Mesendoderm (in vitro differentiated cells): ENCODE measurements at regions not wholly inside any gene's neighbourhood (a gene's known extent, or its start where the extent isn't known, plus 50 kb on each side); places are given as distances from the start of the nearest gene placed in this dataset.
"Not testable (repeated sequence)": the region's sequence is repeated elsewhere in the genome, so short reads cannot be mapped to it uniquely, and the experiment has no call there.

ENCODE experiments used
- DNase-seq: peaks from one replicate; pipeline ENCODE4 v3.0.0; 2013
- H2AK5ac ChIP-seq: 2 replicates; pipeline ENCODE4 v1.6.1; 2013; ENCODE audit warnings: low read length, inconsistent platforms
- H2BK120ac ChIP-seq: 2 replicates; pipeline ENCODE4 v1.6.1; 2013; ENCODE audit warnings: low read depth, mild to moderate bottlenecking, low read length, moderate library complexity, mixed read lengths
- H2BK15ac ChIP-seq: replicated peaks from 2 replicates; pipeline ENCODE4 v1.6.1; 2013; ENCODE audit warnings: low read depth, mild to moderate bottlenecking, moderate library complexity
- H2BK5ac ChIP-seq: 2 replicates; pipeline ENCODE4 v1.6.1; 2013; ENCODE audit warnings: low read length, inconsistent platforms
- H3K18ac ChIP-seq: 2 replicates; pipeline ENCODE4 v1.6.1; 2013; ENCODE audit warnings: mild to moderate bottlenecking, low read length, mixed read lengths
- H3K23ac ChIP-seq: one replicate; pipeline ENCODE4 v1.6.1; 2013; ENCODE audit warnings: low read length
- H3K27ac ChIP-seq: 2 replicates; pipeline ENCODE4 v1.5.1; 2013; ENCODE audit warnings: low read depth, mild to moderate bottlenecking, inconsistent platforms, low read length, moderate library complexity
- H3K27me3 ChIP-seq: 2 replicates; pipeline ENCODE4 v1.6.1; 2013; ENCODE audit warnings: low read length, control low read depth, mild to moderate bottlenecking, inconsistent platforms; ENCODE audit not compliant: insufficient read depth, poor library complexity
- H3K36me3 ChIP-seq: 2 replicates; pipeline ENCODE4 v1.6.1; 2013; ENCODE audit warnings: low read length, inconsistent platforms; ENCODE audit not compliant: control insufficient read depth, insufficient read depth
- H3K4ac ChIP-seq: one replicate; pipeline ENCODE4 v1.6.1; 2013; ENCODE audit warnings: low read depth, mild to moderate bottlenecking, low read length, moderate library complexity
- H3K4me1 ChIP-seq: 2 replicates; pipeline ENCODE4 v1.6.1; 2013; ENCODE audit warnings: low read depth, low read length, inconsistent platforms; ENCODE audit not compliant: control insufficient read depth
- H3K4me2 ChIP-seq: 2 replicates; pipeline ENCODE4 v1.6.1; 2013; ENCODE audit warnings: low read length
- H3K4me3 ChIP-seq: 2 replicates; pipeline ENCODE4 v1.5.1; 2013; ENCODE audit warnings: mild to moderate bottlenecking, low read length
- H3K56ac ChIP-seq: one replicate; pipeline ENCODE4 v1.6.1; 2013; ENCODE audit warnings: low read length
- H3K79me1 ChIP-seq: 2 replicates; pipeline ENCODE4 v1.6.1; 2013; ENCODE audit warnings: low read length, inconsistent platforms
- H3K79me2 ChIP-seq: 2 replicates; pipeline ENCODE4 v1.6.1; 2013; ENCODE audit warnings: mild to moderate bottlenecking, low read length; ENCODE audit not compliant: control insufficient read depth, insufficient read depth
- H3K9ac ChIP-seq: 2 replicates; pipeline ENCODE4 v1.6.1; 2013; ENCODE audit warnings: low read length, inconsistent platforms
- H4K5ac ChIP-seq: one replicate; pipeline ENCODE4 v1.6.1; 2013; ENCODE audit warnings: low read length
- H4K8ac ChIP-seq: one replicate; pipeline ENCODE4 v1.6.1; 2013; ENCODE audit warnings: low read depth, mild to moderate bottlenecking, control low read depth, low read length, moderate library complexity
- WGBS: extraction: QIAGEN DNeasy Blood & Tissue Kit; methylation state at CpG from one replicate; pipeline ENCODE4 v1.1.7; 2013; ENCODE audit warnings: low lambda C conversion rate, missing lambda C conversion rate; ENCODE audit not compliant: insufficient coverage; ENCODE audit errors: extremely low coverage; 5-methylcytosine and 5-hydroxymethylcytosine counted together

DNA sequence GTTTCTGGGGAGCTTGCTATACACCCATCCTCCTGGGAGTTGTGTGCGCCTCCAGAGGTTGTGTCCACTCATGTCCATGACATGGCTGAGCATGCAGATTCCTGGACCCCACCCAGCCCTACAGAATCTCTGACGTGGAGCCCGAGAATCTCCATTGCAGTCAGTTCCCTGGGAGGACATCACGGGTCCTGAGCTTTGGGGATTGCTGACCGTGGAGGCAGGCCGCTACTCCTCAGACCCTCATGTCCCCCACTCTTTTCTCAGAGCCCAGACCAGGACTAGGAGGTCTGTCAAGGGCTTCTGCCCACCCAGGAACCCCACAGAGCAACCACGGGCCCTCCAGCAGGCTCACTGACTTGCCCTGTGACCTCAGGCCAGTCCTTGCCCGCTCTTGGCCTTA is 177.7 kb downstream of the TBC1D2B start:
- H3K36me3 ChIP-seq, H3K4ac ChIP-seq, H3K23ac ChIP-seq, H2BK15ac ChIP-seq, H4K5ac ChIP-seq, H3K79me2 ChIP-seq, H4K8ac ChIP-seq, DNase-seq, H3K27me3 ChIP-seq, H3K4me3 ChIP-seq, H2AK5ac ChIP-seq, H3K4me2 ChIP-seq, H3K27ac ChIP-seq, H3K9ac ChIP-seq, H3K56ac ChIP-seq, H2BK120ac ChIP-seq, H3K4me1 ChIP-seq, H3K18ac ChIP-seq, H3K79me1 ChIP-seq, H2BK5ac ChIP-seq: not testable (repeated sequence)
- no CpG with 5 or more reads among the region's 8 CpGs for WGBS

DNA sequence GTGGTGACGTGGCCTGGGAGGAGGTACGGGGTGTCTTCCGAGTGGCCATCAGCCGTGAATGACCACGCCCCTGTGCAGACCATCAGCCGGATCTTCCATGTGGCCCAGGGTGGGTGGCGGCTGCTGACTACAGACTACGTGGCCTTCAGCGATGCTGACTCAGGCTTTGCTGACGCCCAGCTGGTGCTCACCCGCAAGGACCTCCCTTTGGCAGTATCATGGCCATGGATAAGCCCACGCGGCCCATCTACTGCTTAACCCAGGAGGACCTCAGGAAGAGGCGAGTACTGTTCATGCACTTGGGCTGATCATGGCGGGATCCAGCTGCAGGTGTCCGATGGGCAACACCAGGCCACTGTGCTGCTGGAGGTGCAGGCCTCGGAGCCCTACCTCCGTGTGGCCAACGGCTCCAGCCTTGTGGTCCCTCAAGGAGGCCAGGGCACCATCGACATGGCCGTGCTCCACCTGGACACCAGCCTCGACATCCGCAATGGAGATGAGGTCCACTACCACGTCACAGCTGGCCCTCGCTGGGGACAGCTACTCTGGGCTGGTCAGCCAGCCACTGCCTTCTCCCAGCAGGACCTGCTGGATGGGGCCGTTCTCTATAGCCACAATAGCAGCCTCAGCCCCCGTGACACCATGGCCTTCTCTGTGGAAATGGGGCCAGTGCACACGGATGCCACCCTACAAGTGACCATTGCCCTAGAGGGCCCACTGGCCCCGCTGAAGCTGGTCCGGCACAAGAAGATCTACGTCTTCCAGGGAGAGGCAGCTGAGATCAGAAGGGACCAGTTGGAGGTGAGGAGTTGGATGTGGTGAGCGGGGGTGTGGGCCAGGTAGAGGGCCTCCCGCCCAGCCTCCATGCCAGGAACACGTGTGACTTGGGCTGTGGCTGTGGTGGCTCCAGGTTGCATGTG is 178.4 kb downstream of the TBC1D2B start:
- H4K8ac ChIP-seq = no peak overlapping the region
- H3K27ac ChIP-seq = no peak overlapping the region
- no peak overlapping the region for H3K4me2 ChIP-seq
- H3K36me3 ChIP-seq = no peaks in the 10 kb centered on the region
- H2BK5ac ChIP-seq = no peak overlapping the region
- H2BK120ac ChIP-seq = no peak overlapping the region
- no peaks in the 10 kb centered on the region for H3K4me1 ChIP-seq
- no peak overlapping the region for H3K4ac ChIP-seq
- H3K79me2 ChIP-seq = no peaks in the 10 kb centered on the region
- no peak for DNase-seq
- H3K79me1 ChIP-seq = no peaks in the 10 kb centered on the region
- H3K23ac ChIP-seq = no peak overlapping the region
- H2BK15ac ChIP-seq = no peak overlapping the region
- H3K18ac ChIP-seq = no peak overlapping the region
- no peak overlapping the region for H3K56ac ChIP-seq
- H3K4me3 ChIP-seq = no peak overlapping the region
- H3K9ac ChIP-seq = no peak overlapping the region
- no peaks in the 10 kb centered on the region for H3K27me3 ChIP-seq
- WGBS = no CpG with 5 or more reads among the region's 34 CpGs
- H4K5ac ChIP-seq = no peak overlapping the region
- H2AK5ac ChIP-seq = no peak overlapping the region

DNA sequence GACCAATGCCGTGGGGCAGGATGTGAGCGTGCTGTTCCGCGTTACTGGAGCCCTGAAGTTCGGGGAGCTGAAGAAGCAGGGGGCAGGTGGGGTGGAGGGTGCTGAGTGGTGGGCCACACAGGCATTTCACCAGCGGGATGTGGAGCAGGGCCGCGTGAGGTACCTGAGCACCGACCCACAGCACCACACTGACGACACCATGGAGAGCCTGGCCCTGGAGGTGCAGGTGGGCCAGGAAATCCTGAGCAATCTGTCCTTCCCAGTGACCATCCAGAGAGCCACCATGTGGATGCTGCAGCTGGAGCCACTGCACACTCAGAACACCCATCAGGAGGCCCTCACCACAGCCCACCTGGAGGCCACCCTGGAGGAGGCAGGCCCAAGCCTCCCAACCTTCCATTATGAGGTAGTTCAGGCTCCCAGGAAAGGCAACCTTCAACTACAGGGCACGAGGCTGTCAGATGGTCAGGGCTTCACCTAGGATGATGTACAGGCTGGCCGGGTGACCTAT is 179.6 kb downstream of the TBC1D2B start:
- WGBS = no CpG with 5 or more reads among the region's 12 CpGs
- Histone ChIP-seq H3K36me3 (no peaks in the 10 kb centered on the region), H3K4ac (no peak overlapping the region), H3K9ac (no peak overlapping the region), H3K18ac (no peak overlapping the region), H3K23ac (no peak overlapping the region), H3K27me3 (no peaks in the 10 kb centered on the region), H2BK120ac (no peak overlapping the region), H2AK5ac (no peak overlapping the region), H2BK15ac (no peak overlapping the region), H2BK5ac (no peak overlapping the region), H3K79me2 (no peaks in the 10 kb centered on the region), H3K4me3 (no peak overlapping the region), H3K27ac (no peak overlapping the region), H4K8ac (no peak overlapping the region), H3K4me2 (no peak overlapping the region), H3K79me1 (no peaks in the 10 kb centered on the region), H3K56ac (no peak overlapping the region), H3K4me1 (no peaks in the 10 kb centered on the region), H4K5ac (no peak overlapping the region)
- DNase-seq = no peak

DNA sequence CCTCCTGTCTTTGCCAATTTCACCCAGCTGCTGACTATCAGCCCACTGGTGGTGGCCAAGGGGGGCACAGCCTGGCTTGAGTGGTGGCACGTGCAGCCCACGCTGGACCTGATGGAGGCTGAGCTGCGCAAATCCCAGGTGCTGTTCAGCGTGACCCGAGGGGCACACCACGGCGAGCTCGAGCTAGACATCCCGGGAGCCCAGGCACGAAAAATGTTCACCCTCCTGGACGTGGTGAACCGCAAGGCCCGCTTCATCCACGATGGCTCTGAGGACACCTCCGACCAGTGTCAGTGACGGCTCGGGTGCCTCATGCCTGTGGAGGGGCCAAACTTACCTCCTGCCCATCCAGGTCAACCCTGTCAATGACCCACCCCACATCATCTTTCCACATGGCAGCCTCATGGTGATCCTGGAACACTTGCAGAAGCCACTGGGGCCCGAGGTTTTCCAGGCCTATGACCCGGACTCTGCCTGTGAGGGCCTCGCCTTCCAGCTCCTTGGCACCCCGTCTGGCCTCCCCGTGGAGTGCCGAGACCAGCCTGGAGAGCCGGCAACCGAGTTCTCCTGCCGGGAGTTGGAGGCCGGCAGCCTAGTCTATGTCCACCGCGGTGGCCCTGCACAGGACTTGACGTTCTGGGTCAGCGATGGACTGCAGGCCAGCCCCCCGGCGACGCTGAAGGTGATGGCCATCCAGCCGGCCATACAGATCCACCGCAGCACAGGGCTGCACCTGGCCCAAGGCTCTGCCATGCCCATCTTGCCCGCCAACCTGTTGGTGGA is 180.2 kb downstream of the TBC1D2B start:
- H2AK5ac ChIP-seq, DNase-seq, H3K56ac ChIP-seq: not testable (repeated sequence)

DNA sequence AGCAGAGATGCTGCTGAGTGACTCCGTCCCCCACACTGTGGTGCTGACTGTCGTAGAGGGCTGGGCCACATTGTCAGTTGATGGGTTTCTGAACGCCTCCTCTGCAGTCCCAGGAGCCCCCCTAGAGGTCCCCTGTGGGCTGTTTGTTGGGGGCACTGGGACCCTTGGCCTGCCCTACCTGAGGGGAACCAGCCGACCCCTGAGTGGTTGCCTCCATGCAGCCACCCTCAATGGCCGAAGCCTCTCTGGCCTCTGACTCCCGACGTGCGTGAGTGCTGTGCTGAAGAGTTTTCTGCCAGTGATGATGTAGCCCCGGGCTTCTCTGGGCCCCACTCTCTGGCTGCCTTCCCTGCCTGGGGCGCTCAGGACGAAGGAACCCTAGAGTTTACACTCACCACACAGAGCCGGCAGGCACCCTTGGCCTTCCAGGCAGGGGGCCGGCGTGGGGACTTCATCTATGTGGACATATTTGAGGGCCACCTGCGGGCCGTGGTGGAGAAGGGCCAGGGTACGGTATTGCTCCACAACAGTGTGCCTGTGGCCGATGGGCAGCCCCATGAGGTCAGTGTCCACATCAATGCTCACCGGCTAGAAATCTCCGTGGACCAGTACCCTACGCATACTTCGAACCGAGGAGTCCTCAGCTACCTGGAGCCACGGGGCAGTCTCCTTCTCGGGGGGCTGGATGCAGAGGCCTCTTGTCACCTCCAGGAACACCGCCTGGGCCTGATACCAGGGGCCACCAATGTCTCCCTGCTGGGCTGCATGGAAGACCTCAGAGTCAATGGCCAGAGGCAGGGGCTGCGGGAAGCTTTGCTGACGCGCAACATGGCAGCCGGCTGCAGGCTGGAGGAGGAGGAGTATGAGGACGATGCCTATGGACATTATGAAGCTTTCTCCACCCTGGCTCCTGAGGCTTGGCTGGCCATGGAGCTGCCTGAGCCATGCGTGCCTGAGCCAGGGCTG is 181.1 kb downstream of the TBC1D2B start:
- not testable (repeated sequence) for H3K27ac ChIP-seq, H2AK5ac ChIP-seq, H3K79me1 ChIP-seq, H3K36me3 ChIP-seq, H2BK5ac ChIP-seq, H3K56ac ChIP-seq, H3K4me1 ChIP-seq, H3K4me3 ChIP-seq, H4K8ac ChIP-seq, H2BK15ac ChIP-seq, H4K5ac ChIP-seq, H3K9ac ChIP-seq, H3K4me2 ChIP-seq, H2BK120ac ChIP-seq, H3K27me3 ChIP-seq, H3K4ac ChIP-seq, DNase-seq, H3K79me2 ChIP-seq, H3K23ac ChIP-seq, H3K18ac ChIP-seq
- no CpG with 5 or more reads among the region's 32 CpGs for WGBS

More for the DNA sequence above, 180.2 kb downstream of the TBC1D2B start:
- H3K36me3 ChIP-seq, H4K5ac ChIP-seq, H3K27me3 ChIP-seq, H3K27ac ChIP-seq, H3K79me2 ChIP-seq, H3K4me2 ChIP-seq, H3K4ac ChIP-seq, H2BK15ac ChIP-seq, H3K23ac ChIP-seq, H3K4me3 ChIP-seq, H2BK5ac ChIP-seq, H3K9ac ChIP-seq, H2BK120ac ChIP-seq, H3K79me1 ChIP-seq, H3K4me1 ChIP-seq, H3K18ac ChIP-seq, H4K8ac ChIP-seq: not testable (repeated sequence)
- WGBS = no CpG with 5 or more reads among the region's 37 CpGs
